ENCODE measurements at regions not wholly inside any gene's neighbourhood (a gene's known extent, or its start where the extent isn't known, plus 50 kb on each side); places are given as distances from the start of the nearest gene placed in this dataset.

GRCh38 chr1:9442278-9442846 is 96.9 kb upstream of the SLC25A33 start:
- DNase-seq (ENCODE audit: low read depth, low spot score) (no peak), ATAC-seq (no peak)
- Histone ChIP-seq H3K9me3 (ENCODE audit: control insufficient read depth, insufficient read depth, low read depth, low read length) (no peaks in the 10 kb centered on the region), H3K36me3 (ENCODE audit: control insufficient read depth, insufficient read depth, low read length) (no peaks in the 10 kb centered on the region), H3K4me3 (ENCODE audit: low read depth in 2 of 2, low read length in 2 of 2) (no peak overlapping the region), H3K4me1 (ENCODE audit: control insufficient read depth, insufficient read depth, low read length) (peaks cover 53% of the 10 kb centered on the region), H3K27me3 (ENCODE audit: control insufficient read depth, insufficient read depth, low read length) (no peaks in the 10 kb centered on the region), H3K27ac (ENCODE audit: low read length) (peak overlapping the region; percentile 67)
- CTCF ChIA-PET = interaction anchor here (0.7 kb wide), 1 partner anchor 1656 kb away, joined by 7 read pairs; no protein-coding TSS in a partner anchor
- TF ChIP-seq CTCF (IDR thresholded peaks at IDR 0.05) (no peak), REST (IDR thresholded peaks at IDR 0.05; ENCODE audit: insufficient read depth in 1 of 2, low read depth in 2 of 2, low read length in 1 of 2) (no peak), TCF7L2 (IDR thresholded peaks at IDR 0.05; ENCODE audit: low read depth, low read length) (no peak), SIN3A (IDR thresholded peaks at IDR 0.05; ENCODE audit: borderline replicate concordance, insufficient read depth, low read depth, low read length) (no peak), POLR2AphosphoS5 (IDR thresholded peaks at IDR 0.05; ENCODE audit: low read depth, low read length) (no peak)
- intact Hi-C loops (cut with micrococcal nuclease; ENCODE audit: unreplicated experiment) = no loop called here
- POLR2A ChIA-PET = interaction anchor here (0.7 kb wide), 1 partner anchor 9 kb away, joined by 3 read pairs; no protein-coding TSS in a partner anchor
- in situ Hi-C loops (cut with HindIII; ENCODE audit: low pct_unique_long_range_greater_than_20kb, low sequenced_read_pairs) = no loop called here
- no TSS peak for BruUV-seq (replicated peaks)

- ChIA-PET CTCF (no interaction called here), POLR2A (interaction anchor here (0.7 kb wide), 1 partner anchor 9 kb away, joined by 3 read pairs; no protein-coding TSS in a partner anchor)
- H3K4me1 ChIP-seq (ENCODE audit: control insufficient read depth, insufficient read depth, low read length) = peaks cover 47% of the 10 kb centered on the region
- no peaks in the 10 kb centered on the region for H3K36me3 ChIP-seq (ENCODE audit: control insufficient read depth, insufficient read depth, low read length)
- H3K9me3 ChIP-seq (ENCODE audit: control insufficient read depth, insufficient read depth, low read depth, low read length) = no peaks in the 10 kb centered on the region
- no peak for TF ChIP-seq REST (IDR thresholded peaks at IDR 0.05; ENCODE audit: insufficient read depth in 1 of 2, low read depth in 2 of 2, low read length in 1 of 2)
- no peak for TF ChIP-seq TCF7L2 (IDR thresholded peaks at IDR 0.05; ENCODE audit: low read depth, low read length)
- no peak for TF ChIP-seq POLR2AphosphoS5 (IDR thresholded peaks at IDR 0.05; ENCODE audit: low read depth, low read length)
- TF ChIP-seq CTCF (IDR thresholded peaks at IDR 0.05) = no peak
- no peak for TF ChIP-seq SIN3A (IDR thresholded peaks at IDR 0.05; ENCODE audit: borderline replicate concordance, insufficient read depth, low read depth, low read length)
- intact Hi-C loops (cut with micrococcal nuclease; ENCODE audit: unreplicated experiment) (no loop called here), in situ Hi-C loops (cut with HindIII; ENCODE audit: low pct_unique_long_range_greater_than_20kb, low sequenced_read_pairs) (no loop called here)
- H3K4me3 ChIP-seq (ENCODE audit: low read depth in 2 of 2, low read length in 2 of 2) = no peak overlapping the region
- no peaks in the 10 kb centered on the region for H3K27me3 ChIP-seq (ENCODE audit: control insufficient read depth, insufficient read depth, low read length)
- ATAC-seq = no peak
- BruUV-seq (replicated peaks) = no TSS peak
- peak overlapping the region; percentile 67 for H3K27ac ChIP-seq (ENCODE audit: low read length)
- DNase-seq (ENCODE audit: low read depth, low spot score) = no peak
Observed at GRCh38 chr1:9442986-9443385, 96.3 kb upstream of the SLC25A33 start.
